CD14-positive monocyte (primary cell): ENCODE measurements at regions not wholly inside any gene's neighbourhood (a gene's known extent, or its start where the extent isn't known, plus 50 kb on each side); places are given as distances from the start of the nearest gene placed in this dataset.
"Not testable (repeated sequence)": the region's sequence is repeated elsewhere in the genome, so short reads cannot be mapped to it uniquely, and the experiment has no call there.

Experiments
- DNase-seq, 3 donors: peaks; one replicate each; pipeline ENCODE4 v3.0.0-alpha.2; 2011 to 2022
- H2AFZ ChIP-seq: 2 replicates; pipeline ENCODE4 v1.6.0; 2012; ENCODE audit warnings: mild to moderate bottlenecking, low read depth, low read length, inconsistent platforms; ENCODE audit not compliant: insufficient read depth, poor library complexity, severe bottlenecking
- H3K27ac ChIP-seq, 2 donors: 1 replicate in 1 of 2; 2 replicates in 1 of 2; pipeline ENCODE4 v1.5.1; 2012 to 2013; ENCODE audit warnings: low read length in 2 of 2, control low read depth in 1 of 2, inconsistent platforms in 1 of 2, low read depth in 1 of 2, mild to moderate bottlenecking in 1 of 2
- H3K27me3 ChIP-seq, 2 donors: one replicate each; pipeline versions ENCODE4 v1.6.0 to v1.6.1; 2011 to 2013; ENCODE audit warnings: low read length in 2 of 2; ENCODE audit not compliant: control insufficient read depth in 2 of 2, insufficient read depth in 2 of 2
- H3K36me3 ChIP-seq, 2 donors: replicated peaks in 1 of 2; 1 replicate in 1 of 2; 2 replicates in 1 of 2; pipeline versions ENCODE4 v1.5.1 to v1.6.1; 2012 to 2013; ENCODE audit warnings: low read length in 2 of 2, control low read depth in 1 of 2, inconsistent platforms in 1 of 2, mild to moderate bottlenecking in 1 of 2; ENCODE audit not compliant: insufficient read depth in 2 of 2, control insufficient read depth in 1 of 2
- H3K4me1 ChIP-seq, 2 donors: 1 replicate in 1 of 2; 2 replicates in 1 of 2; pipeline versions ENCODE4 v1.5.1 to v1.6.1; 2012 to 2013; ENCODE audit warnings: low read length in 2 of 2, control low read depth in 1 of 2, inconsistent platforms in 1 of 2, mild to moderate bottlenecking in 1 of 2, moderate library complexity in 1 of 2; ENCODE audit not compliant: insufficient read depth in 2 of 2, control insufficient read depth in 1 of 2
- H3K4me2 ChIP-seq: replicated peaks from 2 replicates; pipeline ENCODE3; 2012; ENCODE audit warnings: low read length, moderate library complexity, mild to moderate bottlenecking; ENCODE audit not compliant: poor library complexity, severe bottlenecking; ENCODE audit errors: extremely low read depth
- H3K4me3 ChIP-seq, 3 experiments: fragments of 200-600 bp in 1 of 3; sonication (generic) in 1 of 3; replicated peaks in 1 of 3; 1 replicate in 2 of 3; 2 replicates in 1 of 3; pipeline ENCODE4 v1.5.1; 2011 to 2013; ENCODE audit warnings: low read length in 3 of 3, mild to moderate bottlenecking in 3 of 3, control low read depth in 2 of 3, low read depth in 2 of 3, inconsistent platforms in 1 of 3, moderate library complexity in 1 of 3
- H3K79me2 ChIP-seq: 2 replicates; pipeline ENCODE4 v1.6.0; 2012; ENCODE audit warnings: mild to moderate bottlenecking, control low read depth, inconsistent platforms, low read length, moderate library complexity; ENCODE audit not compliant: insufficient read depth
- H3K9ac ChIP-seq: 2 replicates; pipeline ENCODE4 v1.6.0; 2017; ENCODE audit warnings: low read length, mild to moderate bottlenecking; ENCODE audit not compliant: insufficient read depth, poor library complexity, severe bottlenecking
- H3K9me3 ChIP-seq, 2 donors: replicated peaks in 1 of 2; 1 replicate in 1 of 2; 2 replicates in 1 of 2; pipeline versions ENCODE4 v1.5.1 to v1.6.1; 2012 to 2013; ENCODE audit warnings: low read length in 2 of 2, control low read depth in 1 of 2; ENCODE audit not compliant: control insufficient read depth in 1 of 2, insufficient read depth in 1 of 2
- H4K20me1 ChIP-seq: 2 replicates; pipeline ENCODE4 v1.6.0; 2012; ENCODE audit warnings: mild to moderate bottlenecking, low read length, control low read depth, moderate library complexity; ENCODE audit not compliant: insufficient read depth
- H3K27ac Mint-ChIP-seq, 7 donors: one replicate each; pipeline ENCODE4 v1.8.0; 2020; ENCODE audit warnings: mild to moderate bottlenecking in 7 of 7, mixed read lengths in 7 of 7, moderate library complexity in 6 of 7, inconsistent platforms in 2 of 7
- H3K27me3 Mint-ChIP-seq, 3 donors: one replicate each; pipeline ENCODE4 v1.8.0; 2021 to 2022; ENCODE audit warnings: low read depth in 3 of 3, mild to moderate bottlenecking in 3 of 3, mixed read lengths in 3 of 3, moderate library complexity in 3 of 3, inconsistent platforms in 1 of 3
- H3K36me3 Mint-ChIP-seq, 2 donors: one replicate each; pipeline ENCODE4 v1.8.0; 2020; ENCODE audit warnings: mixed read lengths in 2 of 2, inconsistent platforms in 1 of 2, mild to moderate bottlenecking in 1 of 2
- H3K4me1 Mint-ChIP-seq: one replicate; pipeline ENCODE4 v1.8.0; 2020; ENCODE audit warnings: mild to moderate bottlenecking, mixed read lengths
- H3K4me3 Mint-ChIP-seq, 2 donors: one replicate each; pipeline ENCODE4 v1.8.0; 2020; ENCODE audit warnings: mild to moderate bottlenecking in 2 of 2, mixed read lengths in 2 of 2, moderate library complexity in 1 of 2
- H3K9me3 Mint-ChIP-seq, 7 donors: one replicate each; pipeline ENCODE4 v1.8.0; 2020 to 2022; ENCODE audit warnings: mixed read lengths in 7 of 7, mild to moderate bottlenecking in 6 of 7, moderate library complexity in 6 of 7, inconsistent platforms in 2 of 7
- CTCF ChIP-seq: fragments of 200-600 bp; IDR thresholded peaks from one replicate; pipeline ENCODE4 v1.8.0; 2022; ENCODE audit warnings: antibody characterized with exemption, mild to moderate bottlenecking
- WGBS: methylation state at CpG from one replicate; pipeline ENCODE4 v1.1.5; 2013; ENCODE audit warnings: missing lambda C conversion rate; ENCODE audit not compliant: insufficient coverage; 5-methylcytosine and 5-hydroxymethylcytosine counted together
- intact Hi-C, 2 donors: fragments of 100-400 bp; cut with micrococcal nuclease; formaldehyde crosslinking; loops; one replicate each; pipeline versions ENCODE4 v1.15.0 to v1.15.1; 2023

GRCh38 chr3:178349218-178349596 lies 187.0 kb upstream of the KCNMB2 start:
- H3K79me2 ChIP-seq, H3K36me3 Mint-ChIP-seq, H3K27ac Mint-ChIP-seq, H4K20me1 ChIP-seq, H3K9me3 Mint-ChIP-seq, H3K9me3 ChIP-seq, H2AFZ ChIP-seq, H3K4me3 Mint-ChIP-seq, H3K27ac ChIP-seq, H3K4me2 ChIP-seq, intact Hi-C loops, H3K4me1 Mint-ChIP-seq, H3K27me3 Mint-ChIP-seq, H3K36me3 ChIP-seq, H3K9ac ChIP-seq, H3K4me1 ChIP-seq, H3K4me3 ChIP-seq, H3K27me3 ChIP-seq, DNase-seq: not testable (repeated sequence)
- no CpG with 5 or more reads among the region's 4 CpGs for WGBS

GRCh38 chr3:178350763-178351162 lies 185.5 kb upstream of the KCNMB2 start:
- H3K79me2 ChIP-seq = no peaks in the 10 kb centered on the region
- H3K9ac ChIP-seq = no peak overlapping the region
- no peaks in the 10 kb centered on the region for H3K9me3 ChIP-seq
- H4K20me1 ChIP-seq = no peaks in the 10 kb centered on the region
- no peak overlapping the region for H3K27ac Mint-ChIP-seq
- no peak for DNase-seq
- H3K36me3 ChIP-seq = no peaks in the 10 kb centered on the region
- H3K27ac ChIP-seq = no peak overlapping the region
- H3K9me3 Mint-ChIP-seq = peaks cover 0 to 8% (median 6%) of the 10 kb centered on the region in 7 donors
- H3K4me1 Mint-ChIP-seq = no peaks in the 10 kb centered on the region
- no peaks in the 10 kb centered on the region for H3K4me1 ChIP-seq
- WGBS = no CpG with 5 or more reads among the region's 3 CpGs
- H2AFZ ChIP-seq = no peak overlapping the region
- no peak overlapping the region for H3K4me3 ChIP-seq
- H3K36me3 Mint-ChIP-seq = no peaks in the 10 kb centered on the region
- H3K27me3 ChIP-seq = no peaks in the 10 kb centered on the region
- TF ChIP-seq CTCF = no peak
- intact Hi-C loops = no loop called here
- no peaks in the 10 kb centered on the region for H3K27me3 Mint-ChIP-seq
- no peak overlapping the region for H3K4me3 Mint-ChIP-seq
- no peak overlapping the region for H3K4me2 ChIP-seq
